ENCODE measurements at regions not wholly inside any gene's neighbourhood (a gene's known extent, or its start where the extent isn't known, plus 50 kb on each side); places are given as distances from the start of the nearest gene placed in this dataset.

- TF ChIP-seq MYC (IDR thresholded peaks at IDR 0.05; ENCODE audit: low read depth, low read length) (no peak), CTCF (IDR thresholded peaks at IDR 0.05; ENCODE audit: low read depth, low read length) (no peak), POLR2A (IDR thresholded peaks at IDR 0.05; ENCODE audit: extremely low read depth, insufficient read length) (no peak), MAX (IDR thresholded peaks at IDR 0.05; ENCODE audit: low read depth, low read length) (no peak)
- no peak for DNase-seq (ENCODE audit: low read depth)
- no peak overlapping the region for H3K4me3 ChIP-seq (ENCODE audit: low read depth, low read length)
Measured at GRCh38 chr5:61596265-61596664, 264.2 kb downstream of the ZSWIM6 start.

GRCh38 chr5:61597684-61598083 lies 265.6 kb downstream of the ZSWIM6 start:
- TF ChIP-seq MAX (IDR thresholded peaks at IDR 0.05; ENCODE audit: low read depth, low read length): no peak
- TF ChIP-seq POLR2A (IDR thresholded peaks at IDR 0.05; ENCODE audit: extremely low read depth, insufficient read length): no peak
- no peak for TF ChIP-seq MYC (IDR thresholded peaks at IDR 0.05; ENCODE audit: low read depth, low read length)
- no peak for TF ChIP-seq CTCF (IDR thresholded peaks at IDR 0.05; ENCODE audit: low read depth, low read length)
- DNase-seq (ENCODE audit: low read depth): no peak
- H3K4me3 ChIP-seq (ENCODE audit: low read depth, low read length): no peak overlapping the region

GRCh38 chr5:61598126-61598525 lies 266.1 kb downstream of the ZSWIM6 start:
- H3K4me3 ChIP-seq (ENCODE audit: low read depth, low read length): no peak overlapping the region
- TF ChIP-seq MYC (IDR thresholded peaks at IDR 0.05; ENCODE audit: low read depth, low read length): no peak
- no peak for TF ChIP-seq MAX (IDR thresholded peaks at IDR 0.05; ENCODE audit: low read depth, low read length)
- no peak for TF ChIP-seq POLR2A (IDR thresholded peaks at IDR 0.05; ENCODE audit: extremely low read depth, insufficient read length)
- no peak for TF ChIP-seq CTCF (IDR thresholded peaks at IDR 0.05; ENCODE audit: low read depth, low read length)
- no peak for DNase-seq (ENCODE audit: low read depth)

GRCh38 chr5:61599370-61600122 lies 267.5 kb downstream of the ZSWIM6 start:
- DNase-seq (ENCODE audit: low read depth): no peak
- TF ChIP-seq POLR2A (IDR thresholded peaks at IDR 0.05; ENCODE audit: extremely low read depth, insufficient read length) (no peak), MYC (IDR thresholded peaks at IDR 0.05; ENCODE audit: low read depth, low read length) (no peak), MAX (IDR thresholded peaks at IDR 0.05; ENCODE audit: low read depth, low read length) (no peak), CTCF (IDR thresholded peaks at IDR 0.05; ENCODE audit: low read depth, low read length) (no peak)
- no peak overlapping the region for H3K4me3 ChIP-seq (ENCODE audit: low read depth, low read length)

- DNase-seq (ENCODE audit: low read depth): no peak
- H3K4me3 ChIP-seq (ENCODE audit: low read depth, low read length): no peak overlapping the region
- no peak for TF ChIP-seq CTCF (IDR thresholded peaks at IDR 0.05; ENCODE audit: low read depth, low read length)
- TF ChIP-seq POLR2A (IDR thresholded peaks at IDR 0.05; ENCODE audit: extremely low read depth, insufficient read length): no peak
- no peak for TF ChIP-seq MYC (IDR thresholded peaks at IDR 0.05; ENCODE audit: low read depth, low read length)
- no peak for TF ChIP-seq MAX (IDR thresholded peaks at IDR 0.05; ENCODE audit: low read depth, low read length)
Measured at GRCh38 chr5:61600123-61600444, 268.0 kb downstream of the ZSWIM6 start.

Data from NB4 (cell line).